ENCODE measurements at regions not wholly inside any gene's neighbourhood (a gene's known extent, or its start where the extent isn't known, plus 50 kb on each side); places are given as distances from the start of the nearest gene placed in this dataset.

- peaks cover 3% of the 10 kb centered on the region for H3K27me3 Mint-ChIP-seq (ENCODE audit: unreplicated experiment)
- H3K4me1 Mint-ChIP-seq (ENCODE audit: unreplicated experiment), result peaks cover 14% of the 10 kb centered on the region
- H3K9me3 Mint-ChIP-seq (ENCODE audit: unreplicated experiment), result no peaks in the 10 kb centered on the region
- H3K4me3 Mint-ChIP-seq (ENCODE audit: unreplicated experiment), result no peak overlapping the region
- no peak overlapping the region for H3K27ac Mint-ChIP-seq (ENCODE audit: unreplicated experiment)
- TF ChIP-seq CTCF (IDR thresholded peaks at IDR 0.05; ENCODE audit: unreplicated experiment), result no peak
- DNase-seq (ENCODE audit: low spot score), result no peak
- H3K36me3 Mint-ChIP-seq (ENCODE audit: low read depth, unreplicated experiment), result no peaks in the 10 kb centered on the region
These were observed 187.9 kb downstream of the GATA3 start for GRCh38 chr10:8242295-8242872.

- Mint-ChIP-seq H3K9me3 (ENCODE audit: unreplicated experiment) (no peaks in the 10 kb centered on the region), H3K4me1 (ENCODE audit: unreplicated experiment) (peaks cover 14% of the 10 kb centered on the region), H3K36me3 (ENCODE audit: low read depth, unreplicated experiment) (peaks cover 4% of the 10 kb centered on the region), H3K27ac (ENCODE audit: unreplicated experiment) (peak overlapping the region; percentile 43), H3K4me3 (ENCODE audit: unreplicated experiment) (no peak overlapping the region), H3K27me3 (ENCODE audit: unreplicated experiment) (peaks cover 3% of the 10 kb centered on the region)
- no peak for DNase-seq (ENCODE audit: low spot score)
- no peak for TF ChIP-seq CTCF (IDR thresholded peaks at IDR 0.05; ENCODE audit: unreplicated experiment)
These were observed 190.8 kb downstream of the GATA3 start for GRCh38 chr10:8245131-8245813.

GRCh38 chr10:8245814-8246142 lies 191.3 kb downstream of the GATA3 start:
- DNase-seq (ENCODE audit: low spot score), result no peak
- TF ChIP-seq CTCF (IDR thresholded peaks at IDR 0.05; ENCODE audit: unreplicated experiment), result no peak
- H3K36me3 Mint-ChIP-seq (ENCODE audit: low read depth, unreplicated experiment), result peaks cover 4% of the 10 kb centered on the region
- H3K27ac Mint-ChIP-seq (ENCODE audit: unreplicated experiment), result no peak overlapping the region
- H3K4me1 Mint-ChIP-seq (ENCODE audit: unreplicated experiment), result peaks cover 14% of the 10 kb centered on the region
- H3K4me3 Mint-ChIP-seq (ENCODE audit: unreplicated experiment), result no peak overlapping the region
- peaks cover 3% of the 10 kb centered on the region for H3K27me3 Mint-ChIP-seq (ENCODE audit: unreplicated experiment)
- H3K9me3 Mint-ChIP-seq (ENCODE audit: unreplicated experiment), result no peaks in the 10 kb centered on the region

GRCh38 chr10:8246548-8246947 lies 192.1 kb downstream of the GATA3 start:
- Mint-ChIP-seq H3K4me1 (ENCODE audit: unreplicated experiment) (peaks cover 14% of the 10 kb centered on the region), H3K36me3 (ENCODE audit: low read depth, unreplicated experiment) (peaks cover 4% of the 10 kb centered on the region), H3K9me3 (ENCODE audit: unreplicated experiment) (no peaks in the 10 kb centered on the region), H3K27me3 (ENCODE audit: unreplicated experiment) (peaks cover 3% of the 10 kb centered on the region), H3K4me3 (ENCODE audit: unreplicated experiment) (no peak overlapping the region), H3K27ac (ENCODE audit: unreplicated experiment) (no peak overlapping the region)
- DNase-seq (ENCODE audit: low spot score), result no peak
- no peak for TF ChIP-seq CTCF (IDR thresholded peaks at IDR 0.05; ENCODE audit: unreplicated experiment)

- Mint-ChIP-seq H3K4me3 (ENCODE audit: unreplicated experiment) (no peak overlapping the region), H3K9me3 (ENCODE audit: unreplicated experiment) (no peaks in the 10 kb centered on the region), H3K36me3 (ENCODE audit: low read depth, unreplicated experiment) (peaks cover 4% of the 10 kb centered on the region), H3K4me1 (ENCODE audit: unreplicated experiment) (peaks cover 14% of the 10 kb centered on the region), H3K27me3 (ENCODE audit: unreplicated experiment) (peaks cover 3% of the 10 kb centered on the region), H3K27ac (ENCODE audit: unreplicated experiment) (no peak overlapping the region)
- no peak for TF ChIP-seq CTCF (IDR thresholded peaks at IDR 0.05; ENCODE audit: unreplicated experiment)
- no peak for DNase-seq (ENCODE audit: low spot score)
These were observed 192.7 kb downstream of the GATA3 start for GRCh38 chr10:8247191-8247590.
